ENCODE measurements at regions not wholly inside any gene's neighbourhood (a gene's known extent, or its start where the extent isn't known, plus 50 kb on each side); places are given as distances from the start of the nearest gene placed in this dataset.

DNA sequence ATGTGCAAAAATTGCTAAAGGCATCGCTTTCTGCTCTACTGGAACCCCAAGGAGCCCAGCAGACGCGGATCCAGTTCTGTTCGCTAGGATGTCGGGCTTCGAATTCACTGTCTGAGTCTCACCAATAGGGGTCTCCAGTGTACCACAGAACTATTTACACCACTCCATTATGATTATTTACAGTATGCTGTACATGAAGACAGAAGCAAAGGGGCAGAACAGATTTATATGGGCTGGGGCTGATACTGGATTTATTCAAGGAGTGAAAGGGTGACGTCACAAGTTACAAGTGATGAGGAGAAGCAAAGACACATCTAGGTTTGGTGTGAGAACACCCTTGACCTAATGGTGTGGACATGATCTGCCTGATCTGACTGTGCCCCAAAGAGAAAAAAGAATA is 185.3 kb upstream of the ATP5MC3 start:
- POLR2A ChIA-PET = no interaction called here
- CTCF ChIA-PET = interaction anchor here (0.6 to 1.2 kb wide), 11 partner anchors 10 to 731 kb away, joined by 3 to 5 read pairs (median 3); no protein-coding TSS in a partner anchor

DNA sequence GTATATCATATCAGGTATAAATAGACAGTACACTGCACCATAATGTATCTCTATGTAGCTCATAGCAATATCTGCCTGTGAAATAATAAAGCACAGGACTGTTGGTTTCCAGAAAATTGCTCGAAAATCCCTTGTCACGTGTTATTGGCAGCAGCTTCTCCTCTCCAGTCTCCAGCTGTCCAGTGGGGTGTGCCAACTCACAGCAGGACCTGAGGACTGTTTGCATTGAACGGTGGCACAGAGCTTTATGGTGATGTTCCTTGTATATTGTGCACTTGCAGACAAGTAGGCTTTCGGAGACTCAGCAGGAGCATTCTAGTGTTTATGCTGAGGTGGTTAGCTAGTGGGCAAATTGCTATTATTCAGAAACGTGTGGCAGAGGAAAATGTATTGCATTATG is 182.2 kb upstream of the ATP5MC3 start:
- DNase-seq (no peak), ATAC-seq (no peak)
- Mint-ChIP-seq H3K27me3 (peaks cover 10% of the 10 kb centered on the region), H3K4me1 (ENCODE audit: low read depth) (no peaks in the 10 kb centered on the region), H3K36me3 (ENCODE audit: low read depth) (no peaks in the 10 kb centered on the region), H3K27ac (no peak overlapping the region), H3K4me3 (no peak overlapping the region), H3K9me3 (no peaks in the 10 kb centered on the region)
- CTCF ChIA-PET = interaction anchor here (1.9 to 2.3 kb wide), 2 partner anchors 11 to 734 kb away, joined by 4 to 8 read pairs; no protein-coding TSS in a partner anchor
- POLR2A ChIA-PET = no interaction called here
- intact Hi-C loops (cut with micrococcal nuclease) = no loop called here
- TF ChIP-seq, protein P1, sequence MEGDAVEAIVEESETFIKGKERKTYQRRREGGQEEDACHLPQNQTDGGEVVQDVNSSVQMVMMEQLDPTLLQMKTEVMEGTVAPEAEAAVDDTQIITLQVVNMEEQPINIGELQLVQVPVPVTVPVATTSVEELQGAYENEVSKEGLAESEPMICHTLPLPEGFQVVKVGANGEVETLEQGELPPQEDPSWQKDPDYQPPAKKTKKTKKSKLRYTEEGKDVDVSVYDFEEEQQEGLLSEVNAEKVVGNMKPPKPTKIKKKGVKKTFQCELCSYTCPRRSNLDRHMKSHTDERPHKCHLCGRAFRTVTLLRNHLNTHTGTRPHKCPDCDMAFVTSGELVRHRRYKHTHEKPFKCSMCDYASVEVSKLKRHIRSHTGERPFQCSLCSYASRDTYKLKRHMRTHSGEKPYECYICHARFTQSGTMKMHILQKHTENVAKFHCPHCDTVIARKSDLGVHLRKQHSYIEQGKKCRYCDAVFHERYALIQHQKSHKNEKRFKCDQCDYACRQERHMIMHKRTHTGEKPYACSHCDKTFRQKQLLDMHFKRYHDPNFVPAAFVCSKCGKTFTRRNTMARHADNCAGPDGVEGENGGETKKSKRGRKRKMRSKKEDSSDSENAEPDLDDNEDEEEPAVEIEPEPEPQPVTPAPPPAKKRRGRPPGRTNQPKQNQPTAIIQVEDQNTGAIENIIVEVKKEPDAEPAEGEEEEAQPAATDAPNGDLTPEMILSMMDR (IDR thresholded peaks at IDR 0.05) = no peak

More for the DNA sequence above, 185.3 kb upstream of the ATP5MC3 start:
- ATAC-seq (peak; percentile 65), DNase-seq (peak; percentile 33)
- Mint-ChIP-seq H3K4me3 (no peak overlapping the region), H3K27me3 (peaks cover 6% of the 10 kb centered on the region), H3K36me3 (ENCODE audit: low read depth) (no peaks in the 10 kb centered on the region), H3K4me1 (ENCODE audit: low read depth) (no peaks in the 10 kb centered on the region), H3K27ac (no peak overlapping the region), H3K9me3 (no peaks in the 10 kb centered on the region)
- TF ChIP-seq, protein P1 (IDR thresholded peaks at IDR 0.05) = peak; percentile 80
- intact Hi-C loops (cut with micrococcal nuclease) = loop anchor here (5.0 kb wide), 1 partner anchor 730 kb away; the partner anchor contains the start of gene HOXD12

DNA sequence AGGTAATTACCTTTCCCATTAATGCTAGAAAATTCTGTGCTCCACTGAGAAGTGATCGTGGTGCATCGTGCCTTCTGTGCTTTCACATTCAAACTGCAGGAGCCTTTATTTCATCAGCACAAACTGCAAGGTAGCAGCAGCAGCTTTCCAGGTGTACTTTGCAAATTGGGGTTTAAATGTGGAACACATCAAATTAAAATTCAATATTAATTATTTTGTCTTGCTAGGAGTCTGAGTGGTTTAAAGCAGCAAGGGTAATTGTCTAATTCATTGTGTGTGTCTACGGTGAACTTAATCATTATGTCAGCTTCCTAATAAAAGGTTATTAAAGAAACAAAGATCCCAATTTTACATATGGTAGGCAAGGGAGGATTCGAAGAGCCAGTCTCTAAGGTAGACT is 180.8 kb upstream of the ATP5MC3 start:
- H3K4me1 Mint-ChIP-seq (ENCODE audit: low read depth) = no peaks in the 10 kb centered on the region
- no peaks in the 10 kb centered on the region for H3K9me3 Mint-ChIP-seq
- no peak overlapping the region for H3K4me3 Mint-ChIP-seq
- H3K27me3 Mint-ChIP-seq = peaks cover 13% of the 10 kb centered on the region
- no peak for DNase-seq
- no peak overlapping the region for H3K27ac Mint-ChIP-seq
- TF ChIP-seq, protein P1 (IDR thresholded peaks at IDR 0.05) = no peak
- intact Hi-C loops (cut with micrococcal nuclease) = no loop called here
- ChIA-PET POLR2A (no interaction called here), CTCF (interaction anchor here (0.6 to 2.3 kb wide), 3 partner anchors 12 to 736 kb away, joined by 3 to 8 read pairs (median 4); no protein-coding TSS in a partner anchor)
- no peaks in the 10 kb centered on the region for H3K36me3 Mint-ChIP-seq (ENCODE audit: low read depth)
- no peak for ATAC-seq

DNA sequence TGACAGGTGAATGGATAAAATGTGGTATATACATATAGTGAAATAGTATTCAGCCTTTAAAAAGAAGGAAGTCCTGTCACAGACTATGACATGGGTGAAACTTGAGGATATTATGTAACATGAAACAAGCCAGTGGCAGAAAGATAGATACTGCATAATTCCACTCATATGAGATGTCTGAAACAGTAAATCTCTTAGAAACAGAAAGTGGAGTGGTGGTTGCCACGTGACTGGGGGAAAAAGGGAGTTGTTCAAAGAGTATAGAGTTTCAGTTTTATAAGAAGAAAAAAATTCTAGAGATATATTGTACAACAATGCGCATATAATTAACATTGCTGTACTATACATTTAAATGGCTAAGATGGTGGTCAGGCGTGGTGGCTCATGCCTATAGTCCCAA is 178.2 kb upstream of the ATP5MC3 start:
- ChIA-PET CTCF (no interaction called here), POLR2A (no interaction called here)
- TF ChIP-seq, protein P1 (IDR thresholded peaks at IDR 0.05) = no peak
- DNase-seq (no peak), ATAC-seq (peak; percentile 20)
- no peaks in the 10 kb centered on the region for H3K4me1 Mint-ChIP-seq (ENCODE audit: low read depth)
- no peaks in the 10 kb centered on the region for H3K9me3 Mint-ChIP-seq
- peaks cover 9% of the 10 kb centered on the region for H3K27me3 Mint-ChIP-seq
- H3K27ac Mint-ChIP-seq = no peak overlapping the region
- H3K36me3 Mint-ChIP-seq (ENCODE audit: low read depth) = no peaks in the 10 kb centered on the region
- intact Hi-C loops (cut with micrococcal nuclease) = no loop called here
- no peak overlapping the region for H3K4me3 Mint-ChIP-seq

DNA sequence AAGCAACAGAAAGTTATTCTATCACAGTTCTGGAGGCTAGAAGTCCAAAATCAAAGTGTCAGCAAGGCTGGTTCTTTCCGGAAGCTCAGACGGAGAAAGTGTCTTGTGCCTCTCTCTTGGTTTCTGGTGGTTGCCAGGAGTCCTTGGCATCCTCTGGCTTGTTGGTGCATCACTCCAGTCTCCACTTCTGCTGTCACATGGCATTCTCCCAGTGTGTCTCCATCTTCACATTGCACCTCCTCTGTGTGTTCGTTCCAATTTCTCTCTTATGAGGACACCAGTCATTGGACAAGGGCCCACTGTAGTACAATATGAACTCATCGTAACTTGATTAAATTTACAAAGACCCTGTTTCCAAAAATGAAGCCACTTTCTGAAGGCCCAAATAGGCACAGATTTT is 175.4 kb upstream of the ATP5MC3 start:
- H3K27me3 Mint-ChIP-seq = peaks cover 11% of the 10 kb centered on the region
- no peaks in the 10 kb centered on the region for H3K36me3 Mint-ChIP-seq (ENCODE audit: low read depth)
- ATAC-seq (no peak), DNase-seq (no peak)
- intact Hi-C loops (cut with micrococcal nuclease) = no loop called here
- TF ChIP-seq, protein P1 (IDR thresholded peaks at IDR 0.05) = no peak
- POLR2A ChIA-PET = interaction anchor here (0.9 kb wide), 1 partner anchor 8 kb away, joined by 4 read pairs; no protein-coding TSS in a partner anchor
- no peak overlapping the region for H3K4me3 Mint-ChIP-seq
- H3K27ac Mint-ChIP-seq = no peak overlapping the region
- H3K9me3 Mint-ChIP-seq = no peaks in the 10 kb centered on the region
- CTCF ChIA-PET = no interaction called here
- H3K4me1 Mint-ChIP-seq (ENCODE audit: low read depth) = no peaks in the 10 kb centered on the region

Data from activated CD8-positive, alpha-beta T cell treated with anti-CD3 and anti-CD28 coated beads for 36 hours (primary cell).